Retinal pigment epithelial cell (primary cell): ENCODE measurements at regions not wholly inside any gene's neighbourhood (a gene's known extent, or its start where the extent isn't known, plus 50 kb on each side); places are given as distances from the start of the nearest gene placed in this dataset.

ENCODE experiments used
- DNase-seq: peaks from one replicate; pipeline ENCODE4 v3.0.0-alpha.2; 2010; ENCODE audit warnings: low read depth
- H3K4me3 ChIP-seq: 2 replicates; pipeline ENCODE4 v1.5.1; 2011; ENCODE audit warnings: mild to moderate bottlenecking, low read length, control low read depth, moderate library complexity
- TF ChIP-seq, protein P1 (sequence below): conservative IDR thresholded peaks from 2 replicates; pipeline ENCODE4 v1.5.1; 2011; ENCODE audit warnings: low read depth, low read length, control low read depth, inconsistent platforms

DNA sequence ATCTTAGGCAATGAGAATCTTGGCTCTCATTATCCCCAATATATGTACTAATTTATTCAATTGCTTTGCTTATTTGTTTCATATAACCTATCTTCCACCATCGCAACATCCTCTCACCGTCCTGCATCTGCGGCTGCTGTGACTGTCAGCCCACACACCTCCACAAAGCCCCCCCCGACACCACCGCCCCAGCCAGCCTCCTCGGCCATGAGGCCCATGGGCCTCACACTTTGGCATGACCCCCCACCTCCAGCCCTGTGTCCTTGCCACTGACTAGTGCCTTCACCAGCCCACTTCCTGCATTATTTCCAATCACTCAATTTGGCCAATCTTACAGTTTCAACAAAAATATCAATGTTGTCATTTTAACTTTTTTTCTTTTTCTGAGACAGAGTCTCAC lies 60.7 kb upstream of the TOX2 start:
- TF ChIP-seq, protein P1, sequence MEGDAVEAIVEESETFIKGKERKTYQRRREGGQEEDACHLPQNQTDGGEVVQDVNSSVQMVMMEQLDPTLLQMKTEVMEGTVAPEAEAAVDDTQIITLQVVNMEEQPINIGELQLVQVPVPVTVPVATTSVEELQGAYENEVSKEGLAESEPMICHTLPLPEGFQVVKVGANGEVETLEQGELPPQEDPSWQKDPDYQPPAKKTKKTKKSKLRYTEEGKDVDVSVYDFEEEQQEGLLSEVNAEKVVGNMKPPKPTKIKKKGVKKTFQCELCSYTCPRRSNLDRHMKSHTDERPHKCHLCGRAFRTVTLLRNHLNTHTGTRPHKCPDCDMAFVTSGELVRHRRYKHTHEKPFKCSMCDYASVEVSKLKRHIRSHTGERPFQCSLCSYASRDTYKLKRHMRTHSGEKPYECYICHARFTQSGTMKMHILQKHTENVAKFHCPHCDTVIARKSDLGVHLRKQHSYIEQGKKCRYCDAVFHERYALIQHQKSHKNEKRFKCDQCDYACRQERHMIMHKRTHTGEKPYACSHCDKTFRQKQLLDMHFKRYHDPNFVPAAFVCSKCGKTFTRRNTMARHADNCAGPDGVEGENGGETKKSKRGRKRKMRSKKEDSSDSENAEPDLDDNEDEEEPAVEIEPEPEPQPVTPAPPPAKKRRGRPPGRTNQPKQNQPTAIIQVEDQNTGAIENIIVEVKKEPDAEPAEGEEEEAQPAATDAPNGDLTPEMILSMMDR = no peak
- no peak for DNase-seq
- H3K4me3 ChIP-seq = no peak overlapping the region

DNA sequence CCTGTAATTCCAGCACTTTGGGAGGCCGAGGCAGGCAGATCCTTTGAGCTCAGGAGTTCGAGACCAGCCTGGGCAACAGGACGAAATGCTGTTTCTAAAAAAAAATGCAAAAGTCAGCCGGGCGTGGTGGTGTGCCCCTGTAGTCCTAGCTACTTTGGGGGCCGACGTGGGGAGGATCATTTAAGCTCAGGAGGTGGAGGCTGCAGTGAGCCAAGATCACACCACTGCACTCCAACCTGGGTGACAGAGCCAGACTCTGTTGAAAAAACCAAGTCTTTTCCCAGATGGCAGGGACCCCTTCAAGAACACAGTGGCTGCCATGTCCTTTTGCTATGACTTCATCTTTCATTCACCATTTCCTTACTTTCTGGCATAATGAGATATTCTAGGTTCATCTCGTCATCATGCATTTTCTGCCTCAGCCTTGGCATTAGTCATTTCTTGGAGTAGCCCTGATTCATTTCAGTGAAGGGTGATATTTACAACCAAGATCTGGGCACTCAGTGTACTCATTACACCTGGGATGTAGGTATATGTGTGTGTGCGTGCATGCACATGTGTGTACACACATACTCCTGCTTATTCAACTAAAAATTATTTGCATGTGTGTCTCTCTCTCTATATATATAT lies 61.4 kb upstream of the TOX2 start:
- no peak for DNase-seq
- H3K4me3 ChIP-seq = no peak overlapping the region
- TF ChIP-seq, protein P1 = no peak

- H3K4me3 ChIP-seq = no peak overlapping the region
- TF ChIP-seq, protein P1 = no peak
- no peak for DNase-seq
Measured at GRCh38 chr20:43849496-43850186, 65.0 kb upstream of the TOX2 start.

DNA sequence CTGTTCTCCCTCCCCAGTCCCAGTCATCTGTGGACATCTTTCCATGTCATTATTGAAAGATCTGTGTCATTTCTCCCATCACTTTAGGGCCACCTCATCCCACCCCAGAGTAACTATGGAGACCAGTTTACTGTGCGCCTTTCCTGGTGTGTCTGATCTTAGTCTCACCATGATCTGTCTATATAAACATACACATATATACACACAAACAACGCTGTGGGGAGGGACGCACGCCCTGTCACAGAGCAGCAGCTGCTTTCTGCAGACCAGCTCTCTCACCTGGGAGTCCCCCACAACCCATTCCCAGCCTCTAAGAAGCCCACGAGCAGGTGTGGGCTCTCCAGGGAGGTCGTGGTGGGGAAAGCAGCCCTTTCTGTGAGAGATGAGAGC lies 68.1 kb upstream of the TOX2 start:
- no peak overlapping the region for H3K4me3 ChIP-seq
- TF ChIP-seq, protein P1 = no peak
- DNase-seq = no peak

DNA sequence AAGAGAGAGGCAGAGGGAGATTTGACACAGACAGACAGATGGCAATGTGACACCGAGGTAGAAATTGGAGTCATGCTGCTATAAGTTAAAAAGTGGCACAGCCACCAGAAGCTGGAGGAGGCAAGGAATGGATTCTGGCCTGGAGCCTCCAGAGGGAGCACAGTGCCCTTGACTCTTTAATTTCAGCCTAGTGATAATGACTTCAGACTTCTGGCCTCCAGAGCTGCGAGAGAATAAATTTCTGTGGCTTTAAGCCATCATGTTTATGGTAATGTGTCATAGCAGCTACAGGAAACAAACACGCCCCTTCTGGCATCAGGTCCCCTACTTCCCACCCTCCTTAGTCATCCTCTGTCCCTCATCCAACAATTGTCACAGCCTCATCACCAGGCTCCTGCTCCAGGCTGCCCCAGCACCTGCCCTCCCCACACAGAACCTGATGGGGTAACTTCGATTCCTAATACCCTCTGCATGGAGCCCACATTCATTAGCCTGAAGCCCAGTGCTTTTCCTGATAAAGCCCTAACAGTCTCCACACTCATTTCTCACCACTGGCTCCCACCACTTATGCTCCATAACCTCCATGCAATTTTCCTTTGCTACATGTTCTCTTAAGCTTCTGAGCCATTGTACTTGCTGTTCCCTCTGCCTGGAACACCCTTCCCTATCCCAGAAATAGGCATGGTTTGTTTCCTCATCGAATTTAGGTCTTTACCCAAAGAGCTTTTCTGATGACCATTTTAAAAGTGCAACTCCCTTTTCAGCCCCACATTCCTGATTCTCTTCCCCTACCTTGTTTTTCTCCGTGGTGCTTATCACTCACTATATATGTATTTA lies 69.7 kb upstream of the TOX2 start:
- TF ChIP-seq, protein P1 = peak; percentile 44
- H3K4me3 ChIP-seq = no peak overlapping the region
- DNase-seq = peak; percentile 10

DNA sequence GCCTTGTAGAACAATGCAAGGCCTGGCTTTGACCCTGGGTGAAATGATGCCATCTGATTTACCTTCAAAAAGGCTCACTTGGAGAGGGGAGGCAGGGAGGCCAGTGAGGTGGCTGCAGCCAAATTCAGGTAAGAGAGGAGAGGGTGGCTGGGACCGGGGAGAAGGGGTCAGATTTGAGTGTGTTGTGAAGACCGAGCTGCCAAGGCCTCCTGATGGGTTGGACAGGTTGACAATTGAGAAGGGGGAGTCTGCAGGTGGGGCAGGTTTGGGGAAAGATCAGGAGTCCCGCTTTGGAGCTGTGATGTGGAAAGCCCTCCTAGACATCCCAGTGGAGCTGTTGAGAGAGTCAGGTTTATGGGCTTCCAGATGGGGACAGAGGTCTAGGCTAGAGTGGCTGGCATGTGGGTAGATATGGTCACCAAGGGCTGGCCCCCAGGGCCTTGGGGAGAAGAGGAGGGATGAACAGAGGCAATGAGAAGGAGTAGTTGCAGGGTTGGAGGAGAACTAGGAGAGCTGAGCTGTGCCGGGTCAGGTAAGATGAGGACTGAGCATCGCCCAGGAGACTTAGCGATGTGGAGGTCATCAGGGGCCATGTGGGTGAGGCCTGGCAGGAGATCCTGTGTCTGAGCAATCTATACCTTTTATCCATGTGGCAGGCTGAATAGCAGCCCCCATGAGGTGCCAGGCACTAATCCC lies 70.5 kb upstream of the TOX2 start:
- no peak overlapping the region for H3K4me3 ChIP-seq
- TF ChIP-seq, protein P1 = no peak
- no peak for DNase-seq
